ENCODE measurements at regions not wholly inside any gene's neighbourhood (a gene's known extent, or its start where the extent isn't known, plus 50 kb on each side); places are given as distances from the start of the nearest gene placed in this dataset.

GRCh38 chr3:118408431-118408830 lies 626.2 kb downstream of the IGSF11 start:
- no peak for DNase-seq

- no peak for DNase-seq
These were observed 622.1 kb downstream of the IGSF11 start for GRCh38 chr3:118412503-118412902.

GRCh38 chr3:118425272-118425837 lies 609.3 kb downstream of the IGSF11 start:
- no peak for DNase-seq

GRCh38 chr3:118433825-118434224 lies 600.8 kb downstream of the IGSF11 start:
- DNase-seq: no peak

- DNase-seq: no peak
These were observed 598.7 kb downstream of the IGSF11 start for GRCh38 chr3:118435851-118436350.

- no peak for DNase-seq
These were observed 597.9 kb downstream of the IGSF11 start for GRCh38 chr3:118436697-118437262.

GRCh38 chr3:118445036-118445435 lies 589.6 kb downstream of the IGSF11 start:
- no peak for DNase-seq

GRCh38 chr3:118447339-118447738 lies 587.3 kb downstream of the IGSF11 start:
- no peak for DNase-seq

- no peak for DNase-seq
These were observed 567.8 kb downstream of the IGSF11 start for GRCh38 chr3:118466795-118467330.

GRCh38 chr3:118468801-118469200 lies 565.8 kb downstream of the IGSF11 start:
- DNase-seq: no peak

- DNase-seq: no peak
These were observed 562.1 kb downstream of the IGSF11 start for GRCh38 chr3:118472586-118472985.

- no peak for DNase-seq
These were observed 561.3 kb downstream of the IGSF11 start for GRCh38 chr3:118473343-118473742.

GRCh38 chr3:118476885-118477618 lies 557.6 kb downstream of the IGSF11 start:
- DNase-seq: no peak

GRCh38 chr3:118477768-118478167 lies 556.9 kb downstream of the IGSF11 start:
- DNase-seq: no peak

GRCh38 chr3:118478706-118479276 lies 555.9 kb downstream of the IGSF11 start:
- no peak for DNase-seq

GRCh38 chr3:118479376-118479775 lies 555.3 kb downstream of the IGSF11 start:
- no peak for DNase-seq

GRCh38 chr3:118480101-118480860 lies 554.4 kb downstream of the IGSF11 start:
- no peak for DNase-seq

- no peak for DNase-seq
These were observed 549.0 kb downstream of the IGSF11 start for GRCh38 chr3:118485693-118486092.

- DNase-seq: no peak
These were observed 546.9 kb downstream of the IGSF11 start for GRCh38 chr3:118487734-118488133.

- DNase-seq: no peak
These were observed 545.9 kb downstream of the IGSF11 start for GRCh38 chr3:118488732-118489131.

- DNase-seq: no peak
These were observed 539.4 kb downstream of the IGSF11 start for GRCh38 chr3:118495206-118495605.

GRCh38 chr3:118497274-118497673 lies 537.4 kb downstream of the IGSF11 start:
- DNase-seq: no peak

GRCh38 chr3:118501152-118501551 lies 533.5 kb downstream of the IGSF11 start:
- no peak for DNase-seq

Data from stimulated activated CD4-positive, alpha-beta T cell treated with anti-CD3 and anti-CD28 coated beads, Interleukin-1b, Interleukin-23, amount 100 ng/mL, for 48 hours (primary cell).